WTC11 (cell line): ENCODE measurements at regions not wholly inside any gene's neighbourhood (a gene's known extent, or its start where the extent isn't known, plus 50 kb on each side); places are given as distances from the start of the nearest gene placed in this dataset.

Experiments
- ATAC-seq: fragments of 200-7000 bp; cut with Tn5 transposase; 2 replicates; pipeline ENCODE4 v1.10.0; 2021; ENCODE audit warnings: mild to moderate bottlenecking, moderate library complexity
- CTCF ChIA-PET: fragments of 300-600 bp; sonication (Branson Sonifier 250); formaldehyde crosslinking; loops from one replicate; lab custom pipeline; 2021; ENCODE audit warnings: antibody characterized with exemption; lab: Charles Lee
- POLR2A ChIA-PET: fragments of 350-600 bp; sonication (Branson Sonifier 250); formaldehyde crosslinking; loops from one replicate; lab custom pipeline; 2021; ENCODE audit warnings: antibody characterized with exemption; lab: Charles Lee
- DNase-seq: peaks from one replicate; pipeline ENCODE4 v3.0.0; 2021; ENCODE audit warnings: low spot score
- H3K27ac Mint-ChIP-seq: 2 replicates; pipeline ENCODE4 v1.8.0; 2021; ENCODE audit warnings: mixed read lengths
- H3K27me3 Mint-ChIP-seq: 2 replicates; pipeline ENCODE4 v1.8.0; 2021; ENCODE audit warnings: low read depth, mild to moderate bottlenecking, moderate library complexity, mixed read lengths
- H3K36me3 Mint-ChIP-seq: 2 replicates; pipeline ENCODE4 v1.8.0; 2021; ENCODE audit warnings: mixed read lengths
- H3K4me1 Mint-ChIP-seq: 2 replicates; pipeline ENCODE4 v1.8.0; 2022; ENCODE audit warnings: mixed read lengths
- H3K4me3 Mint-ChIP-seq: 2 replicates; pipeline ENCODE4 v1.8.0; 2021; ENCODE audit warnings: mild to moderate bottlenecking, moderate library complexity, mixed read lengths
- H3K9me3 Mint-ChIP-seq: 2 replicates; pipeline ENCODE4 v1.8.0; 2021; ENCODE audit warnings: mixed read lengths
- ELF4 ChIP-seq: sonication (generic); formaldehyde crosslinking; IDR thresholded peaks from 2 replicates; pipeline ENCODE4 v1.8.1; 2022; ENCODE audit warnings: low read depth, mild to moderate bottlenecking, moderate library complexity, missing genetic modification reagents
- FOXK1 ChIP-seq: sonication (generic); formaldehyde crosslinking; IDR thresholded peaks from 2 replicates; pipeline ENCODE4 v1.8.0; 2022; ENCODE audit warnings: mild to moderate bottlenecking, moderate library complexity, missing genetic modification reagents
- FOXP4 ChIP-seq: sonication (generic); formaldehyde crosslinking; IDR thresholded peaks from 2 replicates; pipeline ENCODE4 v1.8.0; 2022; ENCODE audit warnings: mild to moderate bottlenecking, missing genetic modification reagents
- HMGXB4 ChIP-seq: sonication (generic); formaldehyde crosslinking; IDR thresholded peaks from 2 replicates; pipeline ENCODE4 v1.8.1; 2023; ENCODE audit warnings: mild to moderate bottlenecking, moderate library complexity, missing genetic modification reagents
- KAT7 ChIP-seq: sonication (generic); formaldehyde crosslinking; IDR thresholded peaks from 2 replicates; pipeline ENCODE4 v1.8.1; 2023; ENCODE audit warnings: missing genetic modification reagents, mild to moderate bottlenecking, borderline replicate concordance
- MAX ChIP-seq: sonication (generic); formaldehyde crosslinking; IDR thresholded peaks from 2 replicates; pipeline ENCODE4 v1.8.0; 2022; ENCODE audit warnings: mild to moderate bottlenecking, missing genetic modification reagents
- PREB ChIP-seq: sonication (generic); formaldehyde crosslinking; IDR thresholded peaks from 2 replicates; pipeline ENCODE4 v1.8.1; 2022; ENCODE audit warnings: mild to moderate bottlenecking, missing genetic modification reagents, moderate library complexity, borderline replicate concordance
- TCF7 ChIP-seq: sonication (generic); formaldehyde crosslinking; IDR thresholded peaks from 2 replicates; pipeline ENCODE4 v1.8.0; 2022; ENCODE audit warnings: mild to moderate bottlenecking, low read depth, missing genetic modification reagents, moderate library complexity
- ZBTB21 ChIP-seq: sonication (generic); formaldehyde crosslinking; IDR thresholded peaks from 2 replicates; pipeline ENCODE4 v1.8.1; 2023; ENCODE audit warnings: mild to moderate bottlenecking, missing genetic modification reagents, borderline replicate concordance
- TF ChIP-seq, protein P1 (sequence below): fragments of 250-450 bp; sonication (Bioruptor Pico); IDR thresholded peaks from 2 replicates; pipeline ENCODE4 v1.9.0; 2021; ENCODE audit warnings: moderate library complexity, mild to moderate bottlenecking, inconsistent platforms, borderline replicate concordance
- TF ChIP-seq, protein P2 (sequence below): fragments of 250-450 bp; sonication (Bioruptor Pico); conservative IDR thresholded peaks from 2 replicates; pipeline ENCODE4 v1.9.0; 2021; ENCODE audit warnings: mild to moderate bottlenecking
- TF ChIP-seq, protein P3 (sequence below): sonication (generic); formaldehyde crosslinking; IDR thresholded peaks from 2 replicates; pipeline ENCODE4 v1.8.0; 2022; ENCODE audit warnings: mild to moderate bottlenecking, missing genetic modification reagents

DNA sequence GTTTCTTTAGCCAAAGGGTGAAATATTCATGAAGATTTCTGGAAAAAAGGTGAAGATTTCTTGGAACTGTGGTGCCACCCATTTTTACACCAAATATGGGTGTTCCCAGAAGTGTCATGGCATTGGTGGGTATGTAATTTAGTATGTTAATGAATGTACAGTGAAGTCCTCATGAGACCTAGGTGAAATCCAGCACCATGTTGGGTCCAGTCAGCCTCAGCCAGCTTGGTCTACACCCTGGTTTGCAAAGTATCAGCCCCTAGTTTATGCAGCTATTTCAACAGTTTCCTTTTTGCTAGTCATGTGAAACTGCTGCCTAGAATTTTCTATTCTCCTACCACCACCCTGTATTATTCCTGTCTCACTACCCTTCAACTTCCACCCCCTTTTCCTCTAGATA lies 63.1 kb upstream of the CXADR start:
- Mint-ChIP-seq H3K9me3 (no peaks in the 10 kb centered on the region), H3K4me1 (peaks cover 8% of the 10 kb centered on the region), H3K27ac (no peak overlapping the region), H3K27me3 (peaks cover 2% of the 10 kb centered on the region; the same call in 1 of the 2 replicates), H3K36me3 (no peaks in the 10 kb centered on the region), H3K4me3 (no peak overlapping the region)
- ChIA-PET CTCF (no interaction called here), POLR2A (no interaction called here)
- ATAC-seq: no peak
- TF ChIP-seq, protein P1, sequence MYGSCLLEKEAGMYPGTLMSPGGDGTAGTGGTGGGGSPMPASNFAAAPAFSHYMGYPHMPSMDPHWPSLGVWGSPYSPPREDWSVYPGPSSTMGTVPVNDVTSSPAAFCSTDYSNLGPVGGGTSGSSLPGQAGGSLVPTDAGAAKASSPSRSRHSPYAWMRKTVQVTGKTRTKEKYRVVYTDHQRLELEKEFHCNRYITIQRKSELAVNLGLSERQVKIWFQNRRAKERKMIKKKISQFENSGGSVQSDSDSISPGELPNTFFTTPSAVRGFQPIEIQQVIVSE (CRISPR knock-in tag): no peak
- TF ChIP-seq PREB (CRISPR knock-in tag) (no peak), HMGXB4 (CRISPR knock-in tag) (no peak), MAX (CRISPR knock-in tag) (no peak), ELF4 (no peak), KAT7 (CRISPR knock-in tag) (no peak), TCF7 (CRISPR knock-in tag) (no peak), FOXP4 (CRISPR knock-in tag) (no peak), FOXK1 (no peak)
- TF ChIP-seq, protein P2, sequence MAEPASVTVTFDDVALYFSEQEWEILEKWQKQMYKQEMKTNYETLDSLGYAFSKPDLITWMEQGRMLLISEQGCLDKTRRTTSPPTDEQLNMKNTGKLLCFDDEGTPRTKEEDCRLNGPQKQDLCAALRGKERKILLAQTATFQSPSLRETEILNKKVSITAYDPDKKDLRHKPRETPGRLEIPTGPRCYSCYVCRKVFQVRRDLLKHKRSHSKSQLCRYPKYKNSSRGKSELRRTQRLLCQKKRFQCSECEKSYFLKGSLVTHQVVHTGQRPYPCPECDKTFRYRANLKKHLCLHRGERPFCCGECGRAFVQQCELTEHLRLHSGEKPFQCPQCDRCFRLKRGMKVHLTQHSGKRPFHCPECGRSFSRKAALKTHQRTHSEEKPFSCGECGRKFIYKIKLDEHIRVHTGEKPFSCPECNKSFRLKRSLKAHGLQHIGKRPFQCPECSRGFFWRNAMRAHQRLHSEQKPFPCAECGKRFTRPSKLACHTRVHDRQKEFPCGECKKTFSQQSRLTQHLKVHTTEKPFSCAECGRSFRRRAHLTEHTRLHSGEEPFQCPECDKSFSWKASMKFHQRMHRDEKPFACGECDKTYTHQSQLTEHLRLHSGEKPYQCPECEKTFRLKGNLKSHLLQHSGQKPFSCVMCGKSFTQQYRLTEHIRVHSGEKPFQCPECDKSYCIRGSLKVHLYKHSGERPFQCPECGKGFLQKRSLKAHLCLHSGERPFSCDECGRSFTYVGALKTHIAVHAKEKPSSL (CRISPR knock-in tag): no peak
- TF ChIP-seq, protein P3, sequence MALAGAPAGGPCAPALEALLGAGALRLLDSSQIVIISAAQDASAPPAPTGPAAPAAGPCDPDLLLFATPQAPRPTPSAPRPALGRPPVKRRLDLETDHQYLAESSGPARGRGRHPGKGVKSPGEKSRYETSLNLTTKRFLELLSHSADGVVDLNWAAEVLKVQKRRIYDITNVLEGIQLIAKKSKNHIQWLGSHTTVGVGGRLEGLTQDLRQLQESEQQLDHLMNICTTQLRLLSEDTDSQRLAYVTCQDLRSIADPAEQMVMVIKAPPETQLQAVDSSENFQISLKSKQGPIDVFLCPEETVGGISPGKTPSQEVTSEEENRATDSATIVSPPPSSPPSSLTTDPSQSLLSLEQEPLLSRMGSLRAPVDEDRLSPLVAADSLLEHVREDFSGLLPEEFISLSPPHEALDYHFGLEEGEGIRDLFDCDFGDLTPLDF (CRISPR knock-in tag): no peak
- no peak for DNase-seq

- ATAC-seq: no peak
- no peak for DNase-seq
- no peak overlapping the region for H3K27ac Mint-ChIP-seq
- H3K4me3 Mint-ChIP-seq: no peak overlapping the region
- H3K4me1 Mint-ChIP-seq: peaks cover 13% of the 10 kb centered on the region
- ChIA-PET POLR2A (interaction anchor here (1.2 kb wide), 1 partner anchor 13 kb away, joined by 3 read pairs; no protein-coding TSS in a partner anchor), CTCF (interaction anchor here (1.4 kb wide), 1 partner anchor 103 kb away, joined by 4 read pairs; no protein-coding TSS in a partner anchor)
- no peaks in the 10 kb centered on the region for H3K36me3 Mint-ChIP-seq
- peaks cover 2% of the 10 kb centered on the region; the same call in 1 of the 2 replicates for H3K27me3 Mint-ChIP-seq
- TF ChIP-seq ZBTB21 (CRISPR knock-in tag): no peak
- TF ChIP-seq, protein P2 (CRISPR knock-in tag): no peak
- TF ChIP-seq, all 79 proteins: peak for 0
- H3K9me3 Mint-ChIP-seq: no peaks in the 10 kb centered on the region
Observed at GRCh38 chr21:17451364-17451891, 61.4 kb upstream of the CXADR start.
